GM11168 (cell line): ENCODE measurements at regions not wholly inside any gene's neighbourhood (a gene's known extent, or its start where the extent isn't known, plus 50 kb on each side); places are given as distances from the start of the nearest gene placed in this dataset.
"Not testable (repeated sequence)": the region's sequence is repeated elsewhere in the genome, so short reads cannot be mapped to it uniquely, and the experiment has no call there.

ENCODE experiments used
- in situ Hi-C: fragments of 300-500 bp; cut with MboI; formaldehyde crosslinking; loops from one replicate; pipeline ENCODE4 v1.12.0; 2022; ENCODE audit warnings: low sequenced_read_pairs; ENCODE audit not compliant: unreplicated experiment

GRCh38 chr2:95722131-95722697 is 130.4 kb downstream of the TRIM43 start:
- in situ Hi-C loops: loop anchor here (25.0 kb wide), 1 partner anchor 310 kb away; the partner anchor contains the start of gene FAHD2A

- in situ Hi-C loops: loop anchor here (25.0 kb wide), 1 partner anchor 311 kb away; the partner anchor contains the start of gene FAHD2A
Observed at GRCh38 chr2:95723627-95724210, 131.9 kb downstream of the TRIM43 start.

- in situ Hi-C loops: not testable (repeated sequence)
Observed at GRCh38 chr2:95725191-95725590, 133.4 kb downstream of the TRIM43 start.

GRCh38 chr2:95725677-95726076 is 133.9 kb downstream of the TRIM43 start:
- in situ Hi-C loops: not testable (repeated sequence)

GRCh38 chr2:95727420-95727819 is 135.6 kb downstream of the TRIM43 start:
- in situ Hi-C loops: not testable (repeated sequence)

GRCh38 chr2:95728878-95729596 is 137.2 kb downstream of the TRIM43 start:
- in situ Hi-C loops: no loop called here

- in situ Hi-C loops: no loop called here
Observed at GRCh38 chr2:95729597-95729955, 137.8 kb downstream of the TRIM43 start.

GRCh38 chr2:95730813-95731212 is 139.0 kb downstream of the TRIM43 start:
- in situ Hi-C loops: no loop called here

- in situ Hi-C loops: no loop called here
Observed at GRCh38 chr2:95734976-95735890, 143.4 kb downstream of the TRIM43 start.

GRCh38 chr2:95738301-95738700 is 146.5 kb downstream of the TRIM43 start:
- in situ Hi-C loops: no loop called here

GRCh38 chr2:95752126-95752525 is 160.3 kb downstream of the TRIM43 start:
- in situ Hi-C loops: loop anchor here (10.0 kb wide), 1 partner anchor 1873 kb away; no protein-coding TSS in a partner anchor

- in situ Hi-C loops: loop anchor here (10.0 kb wide), 1 partner anchor 1871 kb away; no protein-coding TSS in a partner anchor
Observed at GRCh38 chr2:95753812-95754211, 162.0 kb downstream of the TRIM43 start.

- in situ Hi-C loops: loop anchor here (10.0 kb wide), 1 partner anchor 1871 kb away; no protein-coding TSS in a partner anchor
Observed at GRCh38 chr2:95754213-95754612, 162.4 kb downstream of the TRIM43 start.

GRCh38 chr2:95754819-95755563 is 163.2 kb downstream of the TRIM43 start:
- in situ Hi-C loops: loop anchor here (10.0 kb wide), 1 partner anchor 1870 kb away; no protein-coding TSS in a partner anchor

GRCh38 chr2:95755956-95756669 is 164.3 kb downstream of the TRIM43 start:
- in situ Hi-C loops: loop anchor here (10.0 kb wide), 1 partner anchor 1869 kb away; no protein-coding TSS in a partner anchor

- in situ Hi-C loops: loop anchor here (10.0 kb wide), 1 partner anchor 1867 kb away; no protein-coding TSS in a partner anchor
Observed at GRCh38 chr2:95757988-95758387, 166.2 kb downstream of the TRIM43 start.

GRCh38 chr2:95759481-95760246 is 167.9 kb downstream of the TRIM43 start:
- in situ Hi-C loops: loop anchor here (10.0 kb wide), 1 partner anchor 1865 kb away; no protein-coding TSS in a partner anchor
